GM12878 (cell line): ENCODE measurements at regions not wholly inside any gene's neighbourhood (a gene's known extent, or its start where the extent isn't known, plus 50 kb on each side); places are given as distances from the start of the nearest gene placed in this dataset.

Experiments
- ATAC-seq: fragments of 200-7000 bp; cut with Tn5 transposase; 3 replicates; pipeline ENCODE4 v1.9.1; 2020; ENCODE audit warnings: mild to moderate bottlenecking, moderate library complexity
- BruUV-seq: library from RNA; stranded (reverse); fragments of 400-500 nt; replicated peaks from 2 replicates; lab custom pipeline; 2021; lab: Mats Ljungman, UMichigan
- CTCF ChIA-PET: fragments of 300-600 bp; sonication (Branson Sonifier 250); formaldehyde crosslinking; extraction: SDS; loops from one replicate; lab custom pipeline; 2021; ENCODE audit warnings: inconsistent platforms; lab: Yijun Ruan, JAX
- POLR2A ChIA-PET: fragments of 350-600 bp; formaldehyde crosslinking; extraction: SDS; loops from one replicate; lab custom pipeline; 2021; ENCODE audit warnings: inconsistent platforms; lab: Charles Lee
- RAD21 ChIA-PET: fragments of 300-600 bp; sonication (Branson Sonifier 250); formaldehyde crosslinking; loops from one replicate; lab custom pipeline; 2023; ENCODE audit warnings: antibody characterized with exemption; ENCODE audit not compliant: unreplicated experiment; lab: Charles Lee
- SMC1A ChIA-PET: fragments of 300-600 bp; sonication (Branson Sonifier 250); formaldehyde crosslinking; loops from one replicate; lab custom pipeline; 2023; ENCODE audit not compliant: unreplicated experiment, uncharacterized antibody; lab: Charles Lee
- DNase-seq: peaks from one replicate; pipeline ENCODE4 v3.0.0-alpha.2; 2011; ENCODE audit warnings: low read depth, low spot score
- FAIRE-seq: peaks from 3 replicates; lab custom pipeline; 2011; peaks lifted over from hg19 to GRCh38; lab: Jason Lieb, UNC
- H2AFZ ChIP-seq: 2 replicates; pipeline ENCODE4 v1.6.0; 2011; ENCODE audit warnings: low read depth, low read length, control low read depth; ENCODE audit not compliant: control insufficient read depth
- H3K27ac ChIP-seq: 2 replicates; pipeline ENCODE4 v1.5.1; 2011; ENCODE audit warnings: control low read depth; ENCODE audit not compliant: control insufficient read depth, insufficient read depth
- H3K27me3 ChIP-seq, 2 experiments: replicated peaks in 1 of 2; 2 replicates each; pipeline versions ENCODE4 v1.6.0 to v1.6.1; 2011; ENCODE audit warnings: low read length in 1 of 2; ENCODE audit not compliant: control insufficient read depth in 2 of 2, insufficient read depth in 2 of 2
- H3K36me3 ChIP-seq, 2 experiments: 2 replicates each; pipeline ENCODE4 v1.5.1; 2011; ENCODE audit warnings: low read length in 1 of 2; ENCODE audit not compliant: control insufficient read depth in 2 of 2, insufficient read depth in 2 of 2
- H3K4me1 ChIP-seq: 2 replicates; pipeline ENCODE4 v1.6.1; 2011; ENCODE audit warnings: mild to moderate bottlenecking, low read length, moderate library complexity, mixed read lengths; ENCODE audit not compliant: control insufficient read depth, insufficient read depth
- H3K4me2 ChIP-seq: 2 replicates; pipeline ENCODE4 v1.6.0; 2011; ENCODE audit warnings: control low read depth; ENCODE audit not compliant: control insufficient read depth, insufficient read depth
- H3K4me3 ChIP-seq: fragments of 200-600 bp; sonication (generic); 2 replicates; pipeline ENCODE4 v1.5.1; 2016
- H3K79me2 ChIP-seq: 2 replicates; pipeline ENCODE4 v1.6.0; 2011; ENCODE audit warnings: low read length; ENCODE audit not compliant: control insufficient read depth, insufficient read depth
- H3K9ac ChIP-seq: 2 replicates; pipeline ENCODE4 v1.8.0; 2011; ENCODE audit warnings: low read length, control low read depth, mixed read lengths; ENCODE audit not compliant: control insufficient read depth, insufficient read depth
- H3K9me3 ChIP-seq: replicated peaks from 3 replicates; pipeline ENCODE4 v1.5.1; 2011; ENCODE audit warnings: mild to moderate bottlenecking, low read length; ENCODE audit not compliant: control insufficient read depth, insufficient read depth
- H4K20me1 ChIP-seq: 2 replicates; pipeline ENCODE4 v1.6.0; 2011; ENCODE audit not compliant: control insufficient read depth, insufficient read depth
- CBX5 ChIP-seq: sonication (generic); IDR thresholded peaks from 2 replicates; pipeline ENCODE4 v1.6.1; 2016; ENCODE audit warnings: low read depth, moderate library complexity, mild to moderate bottlenecking, inconsistent platforms
- CUX1 ChIP-seq: IDR thresholded peaks from 2 replicates; pipeline ENCODE4 v1.6.1; 2012; ENCODE audit warnings: improper control_type of control experiment, low read depth, low read length; ENCODE audit not compliant: insufficient replicate concordance
- EGR1 ChIP-seq, 2 experiments: IDR thresholded peaks; 1 replicate in 1 of 2; 2 replicates in 1 of 2; pipeline ENCODE4 v1.6.1; 2011 to 2012; ENCODE audit warnings: low read depth in 2 of 2, low read length in 2 of 2, borderline replicate concordance in 1 of 2, mild to moderate bottlenecking in 1 of 2, moderate library complexity in 1 of 2
- FOXK2 ChIP-seq: fragments of 450-650 bp; IDR thresholded peaks from 2 replicates; pipeline ENCODE4 v1.6.1; 2017; ENCODE audit warnings: mild to moderate bottlenecking, moderate library complexity
- FOXM1 ChIP-seq: IDR thresholded peaks from 2 replicates; pipeline ENCODE4 v1.6.1; 2012; ENCODE audit warnings: low read depth, mild to moderate bottlenecking, inconsistent platforms, low read length, moderate library complexity
- HDAC6 ChIP-seq: fragments of 200-600 bp; sonication (generic); IDR thresholded peaks from one replicate; pipeline ENCODE4 v1.8.0; 2017; ENCODE audit warnings: antibody characterized with exemption; ENCODE audit not compliant: unreplicated experiment
- NFXL1 ChIP-seq: fragments of 450-650 bp; IDR thresholded peaks from 2 replicates; pipeline ENCODE4 v1.6.1; 2017; ENCODE audit warnings: antibody characterized with exemption, mild to moderate bottlenecking, borderline replicate concordance
- NFYB ChIP-seq: IDR thresholded peaks from 2 replicates; pipeline ENCODE4 v1.6.1; 2011; ENCODE audit warnings: low read depth, mild to moderate bottlenecking, low read length, improper control_type of control experiment, moderate library complexity; ENCODE audit not compliant: insufficient read depth
- SREBF2 ChIP-seq: IDR thresholded peaks from 2 replicates; pipeline ENCODE4 v1.6.1; 2012; ENCODE audit warnings: mild to moderate bottlenecking, low read length
- TCF12 ChIP-seq: IDR thresholded peaks from 2 replicates; pipeline ENCODE4 v1.6.1; 2011; ENCODE audit warnings: low read depth, mild to moderate bottlenecking, low read length
- ZBTB33 ChIP-seq: fragments of 450-650 bp; IDR thresholded peaks from 2 replicates; pipeline ENCODE4 v1.6.1; 2017; ENCODE audit warnings: mild to moderate bottlenecking
- WGBS: methylation state at CpG from one replicate; pipeline ENCODE4 v1.1.6; 2016; ENCODE audit warnings: low lambda C conversion rate; ENCODE audit not compliant: insufficient replicate concordance, insufficient coverage; ENCODE audit errors: missing lambda C conversion rate; 5-methylcytosine and 5-hydroxymethylcytosine counted together
- in situ Hi-C: fragments of 300-500 bp; cut with MboI; formaldehyde crosslinking; loops from 9 replicates; pipeline ENCODE4 v1.14.3; 2018; ENCODE audit warnings: mixed read lengths
- intact Hi-C: fragments of 100-400 bp; cut with micrococcal nuclease; formaldehyde crosslinking; loops from one replicate; pipeline ENCODE4 v1.14.2; 2022; ENCODE audit not compliant: unreplicated experiment

DNA sequence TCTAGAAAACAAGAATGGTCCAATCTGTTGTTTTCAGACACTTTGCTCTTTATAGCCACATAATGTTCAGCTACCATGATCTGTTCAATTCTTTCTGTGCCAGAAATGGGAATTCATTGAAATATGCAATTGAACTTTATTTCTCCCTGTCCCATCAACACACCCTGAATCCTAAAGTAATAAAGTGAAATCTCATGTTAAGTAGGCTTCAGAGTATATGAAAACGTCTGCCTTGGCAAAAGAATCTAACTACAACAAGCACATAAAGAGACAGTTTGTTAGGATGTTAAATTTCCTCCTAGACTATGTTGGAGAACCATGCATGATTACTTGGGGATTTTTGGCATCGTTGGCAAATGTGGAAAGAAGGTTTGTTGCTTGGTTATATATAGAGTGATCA is 722.7 kb downstream of the XPNPEP1 start (continued):
- no peak for TF ChIP-seq CUX1

- POLR2A ChIA-PET = no interaction called here
- in situ Hi-C loops = no loop called here
Observed at GRCh38 chr10:109191823-109192222, 731.5 kb downstream of the XPNPEP1 start.

More at GRCh38 chr10:109191823-109192222, 731.5 kb downstream of the XPNPEP1 start:
- BruUV-seq = no TSS peak
- no peak for TF ChIP-seq FOXK2
- no peak for TF ChIP-seq NFYB
- no peak for TF ChIP-seq FOXM1
- no peak for TF ChIP-seq SREBF2
- TF ChIP-seq HDAC6 = no peak
- no peak for TF ChIP-seq CBX5
- TF ChIP-seq NFXL1 = no peak
- no peak for TF ChIP-seq TCF12
- no peak for TF ChIP-seq ZBTB33
- TF ChIP-seq EGR1 (IDR thresholded peaks at IDR 0.05; ENCODE audit: borderline replicate concordance in 1 of 2, low read depth in 2 of 2, low read length in 2 of 2) = no peak
- ATAC-seq (no peak), FAIRE-seq (no peak), DNase-seq (no peak)
- no peak overlapping the region for H3K27ac ChIP-seq
- H3K4me3 ChIP-seq = no peak overlapping the region
- no peak overlapping the region for H3K9ac ChIP-seq
- H3K4me1 ChIP-seq = no peaks in the 10 kb centered on the region
- intact Hi-C loops = no loop called here
- H3K36me3 ChIP-seq = no peaks in the 10 kb centered on the region
- CTCF ChIA-PET = no interaction called here
- no peaks in the 10 kb centered on the region for H3K9me3 ChIP-seq
- RAD21 ChIA-PET = no interaction called here
- SMC1A ChIA-PET = no interaction called here
- no peak overlapping the region for H2AFZ ChIP-seq
- WGBS = 24% methylated on average over 2 of the region's 2 CpGs
- H3K27me3 ChIP-seq = no peaks in the 10 kb centered on the region
- no peak overlapping the region for H3K4me2 ChIP-seq
- no peaks in the 10 kb centered on the region for H3K79me2 ChIP-seq
- no peaks in the 10 kb centered on the region for H4K20me1 ChIP-seq
